A673 (cell line): ENCODE measurements at regions not wholly inside any gene's neighbourhood (a gene's known extent, or its start where the extent isn't known, plus 50 kb on each side); places are given as distances from the start of the nearest gene placed in this dataset.

Experiments
- EZH2 ChIP-seq: fragments of 200-600 bp; sonication (generic); IDR thresholded peaks from 2 replicates; pipeline ENCODE4 v1.6.1; 2017; ENCODE audit warnings: borderline replicate concordance, low read depth, mild to moderate bottlenecking, mixed read lengths, antibody characterized with exemption, low read length; ENCODE audit not compliant: poor library complexity, severe bottlenecking
- TF ChIP-seq, protein P1 (sequence below): fragments of 300-800, 200-600 bp; sonication (generic); conservative IDR thresholded peaks from 2 replicates; pipeline ENCODE4 v1.5.1; 2017; ENCODE audit warnings: low read depth, mild to moderate bottlenecking, antibody characterized with exemption, low read length, moderate library complexity, mixed read lengths

DNA sequence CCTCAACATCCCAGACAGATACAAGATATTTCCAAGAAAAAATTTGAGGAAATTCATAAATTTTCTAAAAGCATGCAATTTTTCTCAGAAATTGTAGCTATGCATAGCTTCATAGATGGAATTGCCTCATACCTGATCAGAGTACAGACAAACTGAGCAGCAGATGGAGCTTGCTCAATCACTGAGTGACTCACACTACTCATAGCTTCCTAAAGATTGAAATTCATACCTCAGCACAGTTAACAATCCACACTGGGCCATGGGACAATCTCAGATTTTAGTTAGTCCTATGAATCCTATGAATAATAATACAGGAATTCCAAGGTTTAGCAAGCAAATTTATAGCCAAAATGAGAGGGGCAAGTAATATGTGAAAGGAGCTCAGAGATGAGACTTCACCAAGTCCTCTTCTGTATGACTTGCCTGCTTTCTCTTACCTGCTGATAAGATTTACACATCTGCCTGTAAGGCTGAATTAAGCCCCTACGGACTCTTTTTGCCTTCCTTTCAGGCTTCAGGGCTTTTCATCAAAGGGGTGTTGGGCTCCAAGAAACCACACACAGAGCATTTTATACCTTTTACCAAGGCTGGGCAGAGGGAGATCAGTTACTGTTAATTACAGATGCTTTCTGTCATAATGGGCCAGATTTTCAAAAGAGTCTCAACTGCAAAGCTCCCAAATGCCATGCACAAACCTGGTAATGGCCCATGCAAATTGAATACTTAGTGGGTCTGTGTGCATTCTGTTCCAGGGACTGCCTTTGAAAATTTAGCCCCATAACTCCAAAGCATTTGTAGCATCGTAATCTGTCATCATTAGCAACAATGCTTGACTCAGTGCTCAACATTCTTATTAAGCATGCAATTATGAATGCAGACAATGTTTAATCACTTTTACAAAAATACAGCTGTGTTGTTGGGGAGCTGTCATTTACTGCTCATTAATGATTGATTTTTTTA is 439.3 kb downstream of the DTWD2 start:
- TF ChIP-seq, protein P1, sequence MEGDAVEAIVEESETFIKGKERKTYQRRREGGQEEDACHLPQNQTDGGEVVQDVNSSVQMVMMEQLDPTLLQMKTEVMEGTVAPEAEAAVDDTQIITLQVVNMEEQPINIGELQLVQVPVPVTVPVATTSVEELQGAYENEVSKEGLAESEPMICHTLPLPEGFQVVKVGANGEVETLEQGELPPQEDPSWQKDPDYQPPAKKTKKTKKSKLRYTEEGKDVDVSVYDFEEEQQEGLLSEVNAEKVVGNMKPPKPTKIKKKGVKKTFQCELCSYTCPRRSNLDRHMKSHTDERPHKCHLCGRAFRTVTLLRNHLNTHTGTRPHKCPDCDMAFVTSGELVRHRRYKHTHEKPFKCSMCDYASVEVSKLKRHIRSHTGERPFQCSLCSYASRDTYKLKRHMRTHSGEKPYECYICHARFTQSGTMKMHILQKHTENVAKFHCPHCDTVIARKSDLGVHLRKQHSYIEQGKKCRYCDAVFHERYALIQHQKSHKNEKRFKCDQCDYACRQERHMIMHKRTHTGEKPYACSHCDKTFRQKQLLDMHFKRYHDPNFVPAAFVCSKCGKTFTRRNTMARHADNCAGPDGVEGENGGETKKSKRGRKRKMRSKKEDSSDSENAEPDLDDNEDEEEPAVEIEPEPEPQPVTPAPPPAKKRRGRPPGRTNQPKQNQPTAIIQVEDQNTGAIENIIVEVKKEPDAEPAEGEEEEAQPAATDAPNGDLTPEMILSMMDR = no peak
- no peak for TF ChIP-seq EZH2
